Glomerular visceral epithelial cell (primary cell): ENCODE measurements at regions not wholly inside any gene's neighbourhood (a gene's known extent, or its start where the extent isn't known, plus 50 kb on each side); places are given as distances from the start of the nearest gene placed in this dataset.
A peak's percentile ranks its signal among the peaks of the same experiment; 100 is the strongest.

Experiments used
- DNase-seq: peaks from one replicate; pipeline ENCODE4 v3.0.0-alpha.2; 2016; ENCODE audit errors: extremely low spot score

- DNase-seq = no peak
Observed at GRCh38 chr2:107306881-107307280, 420.9 kb upstream of the ST6GAL2 start.

GRCh38 chr2:107308835-107309234, 422.9 kb upstream of the ST6GAL2 start:
- no peak for DNase-seq

DNA sequence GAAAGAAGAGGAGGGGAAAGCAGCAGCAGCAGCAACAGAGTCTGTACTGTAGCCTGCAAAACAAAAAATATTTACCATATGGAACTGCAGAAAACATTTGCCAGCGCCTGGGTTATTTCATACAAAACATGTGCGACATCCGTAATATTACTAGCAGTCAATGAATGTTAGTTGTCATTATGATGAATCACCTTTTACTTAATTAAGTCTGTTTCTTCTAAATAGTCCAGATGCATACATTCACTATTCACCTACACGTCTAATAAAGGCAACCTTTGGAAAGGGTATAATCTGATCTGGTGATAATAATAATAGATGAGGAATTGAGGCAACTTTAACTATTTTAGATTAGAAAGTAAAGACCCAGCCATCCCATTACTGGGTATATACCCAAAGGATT, 426.3 kb upstream of the ST6GAL2 start:
- DNase-seq = no peak

GRCh38 chr2:107313316-107313715, 427.3 kb upstream of the ST6GAL2 start:
- no peak for DNase-seq

DNA sequence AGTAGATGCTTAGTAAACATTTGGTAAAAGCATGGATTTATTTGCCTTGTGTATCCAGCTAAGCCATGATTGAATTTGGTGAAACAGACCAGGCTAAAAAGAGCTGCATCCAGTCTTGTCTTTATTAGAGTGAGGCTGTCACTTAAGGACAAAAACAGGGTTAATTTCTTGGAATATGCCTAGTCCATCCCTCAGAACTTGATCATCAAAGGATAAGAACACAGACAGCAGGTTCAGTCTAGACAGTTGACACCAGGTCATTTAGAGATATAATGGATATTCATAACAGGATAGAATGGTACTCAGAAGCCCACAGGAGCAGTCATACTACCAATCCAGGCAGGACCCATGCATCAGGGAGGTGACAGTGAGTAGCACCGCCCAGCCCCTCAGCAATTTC, 434.9 kb upstream of the ST6GAL2 start:
- DNase-seq = no peak

DNA sequence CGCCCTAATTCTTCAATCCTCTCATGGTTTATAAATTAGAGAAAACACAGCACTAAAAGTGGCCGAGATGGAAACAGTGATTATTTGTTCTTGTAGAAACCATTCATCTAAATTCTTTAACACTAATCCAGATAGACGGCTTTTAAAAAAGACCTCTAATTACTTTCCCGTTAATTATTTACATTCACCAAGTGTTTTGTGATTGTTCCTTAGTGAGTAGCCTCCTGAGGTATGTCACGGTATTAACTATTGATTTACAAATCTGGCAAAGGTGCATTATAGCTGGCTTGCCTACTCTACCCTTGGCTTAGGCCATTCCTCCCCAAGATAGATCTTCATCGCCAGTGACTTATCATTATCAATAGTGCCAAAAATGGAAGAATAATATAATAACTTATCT, 436.4 kb upstream of the ST6GAL2 start:
- no peak for DNase-seq

DNA sequence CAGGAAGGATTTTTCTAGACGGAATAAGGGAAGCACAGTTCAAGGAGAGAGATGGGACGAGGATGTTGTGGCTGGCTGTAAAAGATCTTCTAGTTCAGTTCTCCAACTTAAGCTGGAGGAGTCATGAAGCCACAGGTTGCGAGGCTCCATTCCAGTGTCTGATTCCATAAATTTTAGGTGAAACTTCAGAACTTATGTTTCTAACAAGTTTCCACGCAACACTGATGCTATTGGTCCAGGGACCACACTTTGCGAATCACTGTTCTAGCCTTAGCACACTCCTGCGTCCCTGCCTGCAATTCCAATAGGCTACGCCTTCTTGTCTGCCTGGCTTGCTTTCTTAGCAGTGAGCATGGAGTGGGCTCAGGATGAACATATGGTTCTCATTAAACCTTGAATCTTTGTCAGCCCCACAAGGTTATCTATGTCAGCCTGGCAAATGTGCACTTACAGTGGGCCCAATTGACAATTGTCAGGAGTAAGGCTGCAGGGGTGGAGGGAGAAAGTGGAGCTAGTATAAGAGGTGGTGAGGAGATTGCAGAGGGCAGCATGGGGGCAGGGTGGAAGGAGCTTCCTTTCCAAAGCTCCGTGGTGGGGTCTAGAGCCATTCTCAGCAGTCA, 438.1 kb upstream of the ST6GAL2 start:
- no peak for DNase-seq

DNA sequence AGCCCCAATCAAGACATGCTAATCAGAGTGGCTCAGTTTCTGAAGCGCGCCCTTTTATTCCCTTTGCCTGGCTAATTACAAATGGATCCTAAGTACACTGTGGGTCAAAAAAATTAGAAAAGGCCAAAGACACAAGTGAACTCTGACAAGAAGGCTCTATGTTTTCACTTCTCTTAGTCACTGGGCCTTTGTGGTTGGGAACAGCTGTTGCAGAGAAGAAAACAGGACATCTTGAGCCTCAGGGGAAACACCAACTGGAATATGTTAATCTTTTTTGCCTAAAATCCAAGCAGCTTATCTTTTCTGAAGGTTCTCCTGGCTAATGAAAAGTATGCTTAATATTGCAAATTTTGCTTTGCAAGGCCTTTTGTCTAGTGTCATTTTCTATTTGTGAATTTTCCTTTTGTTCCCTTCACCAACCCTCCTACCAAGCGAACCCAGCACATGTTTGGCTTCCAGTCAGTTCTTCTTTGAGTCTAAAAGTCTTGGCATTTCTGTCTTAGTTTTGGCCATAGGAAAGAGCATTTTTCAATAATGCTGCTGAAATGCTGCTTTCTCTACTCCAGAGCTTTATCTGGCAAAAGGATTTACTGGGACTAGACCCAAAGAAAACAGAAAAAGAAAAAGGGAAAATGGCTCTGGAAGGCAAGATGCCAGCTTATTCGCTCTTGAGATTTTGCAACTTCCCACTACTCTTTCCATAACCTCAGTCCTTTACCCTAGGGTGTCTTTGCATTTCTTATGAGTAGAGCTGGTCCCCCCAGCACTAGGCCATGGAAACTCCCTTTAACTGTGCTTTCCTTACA, 440.2 kb upstream of the ST6GAL2 start:
- DNase-seq = no peak

DNA sequence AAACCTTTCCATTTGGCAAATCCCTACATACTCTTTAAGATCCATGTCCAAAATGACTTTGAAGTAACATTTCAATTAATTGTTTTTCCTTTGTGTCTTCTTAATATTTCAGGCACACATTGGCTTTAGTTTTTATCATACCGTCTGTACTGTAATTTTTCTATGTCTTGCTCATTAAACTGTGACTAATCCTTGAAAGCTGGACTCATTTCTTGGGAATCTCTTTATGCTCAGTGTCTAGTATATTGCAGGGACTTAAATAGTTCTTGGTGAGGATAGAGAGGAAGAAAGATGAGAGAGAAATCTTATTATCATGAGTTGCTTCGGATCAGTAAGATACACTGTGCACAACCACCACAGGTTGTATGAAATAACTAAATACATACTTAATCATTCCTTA, 448.3 kb upstream of the ST6GAL2 start:
- no peak for DNase-seq

DNA sequence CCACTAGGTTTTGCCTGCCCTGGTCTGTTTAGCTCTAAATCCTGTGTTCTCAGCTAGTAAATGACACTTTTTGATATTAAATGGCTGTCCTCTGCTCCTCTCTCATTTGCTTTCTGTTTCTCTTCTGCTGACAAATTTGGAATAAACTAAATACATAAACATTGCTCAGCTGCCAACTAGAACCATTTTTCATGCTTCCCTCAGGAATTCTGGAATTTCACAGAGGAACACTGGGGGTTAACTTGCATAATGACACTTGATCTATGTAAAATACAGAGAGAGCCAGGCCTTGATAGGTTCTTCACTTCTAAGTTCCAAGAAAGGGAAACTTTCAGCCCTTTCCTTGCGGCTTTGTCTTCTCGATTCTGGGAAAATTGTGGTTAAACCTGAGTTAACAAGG, 450.6 kb upstream of the ST6GAL2 start:
- no peak for DNase-seq

GRCh38 chr2:107337209-107337898, 451.4 kb upstream of the ST6GAL2 start:
- DNase-seq = peak; percentile 86

DNA sequence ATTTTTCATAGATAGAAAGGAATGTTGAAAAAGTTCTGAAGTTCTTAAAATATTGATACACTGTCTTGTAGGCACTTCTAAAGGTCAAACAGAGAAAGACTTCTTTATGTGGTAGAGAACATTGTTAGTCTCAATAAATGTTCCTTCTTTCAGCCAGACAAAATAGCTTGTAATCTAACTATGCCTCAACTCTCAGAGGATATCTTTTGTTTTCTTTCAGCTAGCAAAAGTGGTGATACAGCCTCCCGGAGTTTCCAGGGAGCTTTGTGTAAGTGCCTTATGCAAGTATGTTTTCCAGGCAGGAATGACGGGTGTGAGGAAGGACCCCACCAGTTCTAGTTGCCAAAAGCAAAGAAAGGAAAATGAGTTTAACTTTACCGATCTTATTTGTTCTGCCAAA, 452.1 kb upstream of the ST6GAL2 start:
- no peak for DNase-seq

DNA sequence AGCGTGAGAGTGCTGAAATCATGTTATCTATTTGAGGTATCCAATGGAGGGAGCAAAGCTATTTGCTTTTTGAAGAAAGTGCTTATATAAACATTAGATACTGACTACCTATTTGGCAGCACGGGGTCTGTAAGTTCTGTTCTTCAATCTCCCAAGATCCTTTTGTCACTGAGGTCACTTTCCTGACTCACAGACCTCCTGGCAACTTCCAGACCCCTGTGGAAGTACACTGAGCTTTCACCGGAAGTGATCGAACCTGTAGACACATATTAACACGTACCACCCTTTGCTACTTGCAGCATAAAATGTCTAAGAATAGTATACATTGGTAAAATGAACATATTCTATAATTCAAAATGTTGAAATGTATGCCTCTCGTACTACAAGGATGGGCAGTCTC, 452.6 kb upstream of the ST6GAL2 start:
- no peak for DNase-seq

DNA sequence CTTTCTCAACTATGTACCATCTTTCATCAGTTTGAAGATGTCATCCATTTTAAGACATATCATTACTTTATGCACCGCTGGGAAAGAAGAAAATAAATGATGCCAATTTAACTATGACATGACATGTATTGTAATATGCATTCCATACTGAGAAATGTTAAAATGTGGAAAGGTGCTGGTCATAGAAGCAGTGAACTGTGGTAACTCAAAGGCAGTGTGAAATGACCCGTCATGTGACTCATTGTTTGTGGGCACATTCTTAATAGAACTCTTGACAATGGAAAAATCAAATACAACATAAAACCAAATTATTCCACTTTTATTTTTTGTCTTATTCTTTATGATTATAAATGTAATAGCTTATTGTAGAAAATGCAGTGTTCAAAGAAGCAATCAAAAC, 455.0 kb upstream of the ST6GAL2 start:
- peak; percentile 78 for DNase-seq

DNA sequence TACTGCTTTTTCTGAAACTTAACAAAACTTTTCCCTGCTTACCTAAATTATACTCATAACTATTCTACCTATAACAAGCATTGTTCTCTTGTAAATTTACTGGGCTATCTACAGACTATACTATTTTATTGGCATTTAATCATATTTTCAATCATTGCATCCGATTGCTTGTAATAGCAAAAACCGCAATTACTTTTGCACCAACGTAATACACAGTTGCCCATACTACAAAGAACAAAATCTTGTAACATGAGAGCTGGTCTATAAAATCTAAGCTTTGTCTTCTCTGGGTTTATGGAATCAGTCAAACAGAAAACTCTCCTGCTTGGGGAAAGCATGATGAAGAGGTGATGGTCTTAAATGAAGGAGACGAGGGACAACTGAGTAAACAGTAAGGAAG, 463.4 kb upstream of the ST6GAL2 start:
- no peak for DNase-seq

GRCh38 chr2:107354175-107354574, 468.2 kb upstream of the ST6GAL2 start:
- no peak for DNase-seq

GRCh38 chr2:107358362-107358761, 468.3 kb upstream of the RGPD4 start:
- DNase-seq = peak; percentile 91

- no peak for DNase-seq
Observed at GRCh38 chr2:107359021-107359420, 467.7 kb upstream of the RGPD4 start.

- DNase-seq = no peak
Observed at GRCh38 chr2:107361751-107362381, 464.8 kb upstream of the RGPD4 start.

DNA sequence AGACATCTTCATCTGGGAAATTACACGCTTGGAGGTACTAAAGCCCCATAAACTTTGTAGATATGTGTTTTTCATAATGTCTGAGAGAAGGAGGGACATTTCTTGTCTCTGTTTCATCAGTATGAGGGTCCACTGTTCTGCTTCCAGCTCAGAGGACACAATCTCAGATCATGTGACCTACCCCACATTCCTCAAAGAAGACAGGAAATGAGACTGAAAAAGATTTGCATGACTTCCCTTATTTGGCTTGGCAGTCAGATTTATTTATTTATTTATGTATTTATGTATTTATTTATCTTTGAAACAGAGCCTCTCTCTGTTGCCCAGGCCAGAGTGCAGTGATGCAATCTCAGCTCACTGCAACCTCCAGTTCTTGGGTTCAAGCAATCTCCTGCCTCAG, 463.7 kb upstream of the RGPD4 start:
- DNase-seq = no peak

DNA sequence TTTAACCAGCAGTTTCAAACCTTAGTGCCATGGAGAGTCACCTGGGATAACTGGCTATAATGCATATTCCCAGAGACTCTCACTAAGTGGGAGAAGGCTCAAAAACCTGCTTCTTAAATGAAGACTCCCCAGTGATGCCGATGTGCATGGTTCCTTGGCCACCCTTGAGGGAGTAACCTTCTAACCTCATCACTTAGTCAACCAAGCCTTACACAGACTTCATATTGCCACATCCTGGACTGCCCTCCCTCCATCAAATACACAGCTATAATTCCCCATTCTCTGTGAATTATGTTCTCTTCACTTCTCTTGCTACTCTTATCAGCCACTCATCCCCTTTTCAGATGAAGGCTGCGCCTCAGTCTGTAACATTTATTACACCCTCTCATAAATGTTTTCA, 462.9 kb upstream of the RGPD4 start:
- no peak for DNase-seq

DNA sequence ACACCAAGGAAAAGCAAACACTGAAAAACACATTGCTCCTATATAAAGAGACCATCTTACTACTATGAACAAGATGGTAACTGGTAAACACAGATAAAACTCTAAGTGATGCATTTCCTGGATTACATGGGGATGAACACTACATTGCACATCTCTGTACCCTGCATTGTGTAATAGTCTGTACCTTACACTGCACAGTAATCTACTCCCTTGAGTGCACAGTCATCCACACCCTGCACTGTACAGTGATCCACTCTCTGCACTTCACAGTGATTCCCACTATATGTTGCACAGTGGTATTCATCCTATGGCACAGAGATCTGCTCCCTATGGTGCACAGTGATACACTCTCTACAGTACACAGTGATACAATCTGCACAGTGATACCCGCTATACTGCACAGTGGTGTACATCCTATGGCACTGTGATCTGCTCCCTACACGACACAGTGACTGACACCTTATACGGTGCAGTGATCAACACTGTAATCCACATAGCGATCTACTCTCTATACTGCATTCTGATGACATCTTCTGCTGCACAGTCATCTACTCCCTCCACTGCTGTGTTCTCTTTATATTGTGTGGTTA, 462.2 kb upstream of the RGPD4 start:
- no peak for DNase-seq
